ENCODE measurements at regions not wholly inside any gene's neighbourhood (a gene's known extent, or its start where the extent isn't known, plus 50 kb on each side); places are given as distances from the start of the nearest gene placed in this dataset.

DNA sequence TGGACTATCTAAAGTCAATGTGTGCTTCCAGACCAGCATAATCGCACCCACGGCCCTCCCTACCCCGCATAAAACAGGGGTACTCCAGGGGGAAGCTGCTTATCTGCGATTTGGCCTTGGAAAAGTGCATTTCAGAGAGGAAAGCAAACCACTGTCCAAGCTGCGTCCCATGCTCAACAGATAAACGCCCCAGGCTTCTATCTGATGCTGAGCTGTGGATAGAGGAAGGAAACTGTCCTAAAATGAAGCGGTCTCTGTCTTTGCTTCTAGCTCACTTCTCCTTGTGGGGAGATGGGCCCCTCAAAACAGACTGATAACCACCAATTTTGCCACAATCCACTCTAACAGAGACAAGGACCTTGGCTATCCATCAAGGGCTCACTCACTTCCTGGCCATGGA, 160.5 kb upstream of the TNRC6C start:
- CTCF ChIA-PET: interaction anchor here (1.1 kb wide), 1 partner anchor 57 kb away, joined by 3 read pairs; no protein-coding TSS in a partner anchor
- DNase-seq (no peak), ATAC-seq (ENCODE audit: low read depth) (no peak)
- Mint-ChIP-seq H3K9me3 (no peaks in the 10 kb centered on the region), H3K27ac (no peak overlapping the region), H3K4me1 (no peaks in the 10 kb centered on the region), H3K4me3 (no peak overlapping the region), H3K36me3 (ENCODE audit: low read depth) (no peaks in the 10 kb centered on the region), H3K27me3 (peaks cover 61% of the 10 kb centered on the region)
- TF ChIP-seq, protein P1, sequence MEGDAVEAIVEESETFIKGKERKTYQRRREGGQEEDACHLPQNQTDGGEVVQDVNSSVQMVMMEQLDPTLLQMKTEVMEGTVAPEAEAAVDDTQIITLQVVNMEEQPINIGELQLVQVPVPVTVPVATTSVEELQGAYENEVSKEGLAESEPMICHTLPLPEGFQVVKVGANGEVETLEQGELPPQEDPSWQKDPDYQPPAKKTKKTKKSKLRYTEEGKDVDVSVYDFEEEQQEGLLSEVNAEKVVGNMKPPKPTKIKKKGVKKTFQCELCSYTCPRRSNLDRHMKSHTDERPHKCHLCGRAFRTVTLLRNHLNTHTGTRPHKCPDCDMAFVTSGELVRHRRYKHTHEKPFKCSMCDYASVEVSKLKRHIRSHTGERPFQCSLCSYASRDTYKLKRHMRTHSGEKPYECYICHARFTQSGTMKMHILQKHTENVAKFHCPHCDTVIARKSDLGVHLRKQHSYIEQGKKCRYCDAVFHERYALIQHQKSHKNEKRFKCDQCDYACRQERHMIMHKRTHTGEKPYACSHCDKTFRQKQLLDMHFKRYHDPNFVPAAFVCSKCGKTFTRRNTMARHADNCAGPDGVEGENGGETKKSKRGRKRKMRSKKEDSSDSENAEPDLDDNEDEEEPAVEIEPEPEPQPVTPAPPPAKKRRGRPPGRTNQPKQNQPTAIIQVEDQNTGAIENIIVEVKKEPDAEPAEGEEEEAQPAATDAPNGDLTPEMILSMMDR (IDR thresholded peaks at IDR 0.05): no peak
- POLR2A ChIA-PET: no interaction called here
- intact Hi-C loops (cut with micrococcal nuclease): loop anchor here (10.0 kb wide), 1 partner anchor 67 kb away; no protein-coding TSS in a partner anchor

DNA sequence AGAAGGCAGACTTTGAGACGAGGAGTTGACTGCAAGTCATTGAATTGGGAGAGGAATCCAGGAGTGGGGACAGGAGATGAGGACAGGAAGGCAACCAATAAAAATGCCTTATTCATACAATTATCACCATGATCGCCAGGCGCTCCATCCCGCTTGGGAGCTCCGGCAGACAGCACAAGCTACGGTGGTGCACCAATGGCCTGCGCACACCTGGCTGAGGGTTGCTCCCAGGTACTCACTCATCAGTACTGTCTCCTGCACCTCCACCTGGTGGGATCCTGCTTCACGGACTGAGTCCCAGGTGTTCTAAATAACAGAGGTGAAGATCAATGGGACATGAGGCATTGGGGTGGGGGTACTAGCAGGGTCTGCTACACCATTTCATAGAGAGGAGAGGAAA, 160.0 kb upstream of the TNRC6C start:
- Mint-ChIP-seq H3K9me3 (no peaks in the 10 kb centered on the region), H3K4me3 (no peak overlapping the region), H3K27ac (no peak overlapping the region), H3K27me3 (peaks cover 58% of the 10 kb centered on the region), H3K4me1 (no peaks in the 10 kb centered on the region), H3K36me3 (ENCODE audit: low read depth) (no peaks in the 10 kb centered on the region)
- no peak for ATAC-seq (ENCODE audit: low read depth)
- ChIA-PET CTCF (interaction anchor here (1.1 kb wide), 1 partner anchor 57 kb away, joined by 3 read pairs; no protein-coding TSS in a partner anchor), POLR2A (no interaction called here)
- TF ChIP-seq, protein P1 (IDR thresholded peaks at IDR 0.05): no peak
- intact Hi-C loops (cut with micrococcal nuclease): loop anchor here (10.0 kb wide), 1 partner anchor 66 kb away; no protein-coding TSS in a partner anchor
- no peak for DNase-seq

DNA sequence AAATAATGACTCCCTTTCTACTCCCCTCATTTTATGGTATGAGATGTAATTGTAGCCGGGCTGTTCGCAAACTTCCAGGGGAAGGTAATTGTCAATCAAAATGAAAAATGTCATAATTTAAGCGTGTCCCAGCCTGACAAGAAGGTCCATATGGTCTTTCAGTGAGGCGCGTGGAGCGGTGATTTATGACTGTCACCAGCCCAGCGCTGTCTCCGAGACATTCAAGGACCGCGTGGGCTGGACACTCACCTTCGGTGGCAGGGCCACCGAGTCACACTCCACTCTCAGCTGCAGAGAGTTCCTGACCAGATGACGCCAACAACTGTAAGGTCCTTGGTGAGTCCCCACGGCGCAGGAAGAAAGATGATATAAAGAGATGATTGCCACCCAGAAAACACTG, 157.7 kb upstream of the TNRC6C start:
- CTCF ChIA-PET: no interaction called here
- Mint-ChIP-seq H3K4me3 (no peak overlapping the region), H3K27ac (no peak overlapping the region), H3K36me3 (ENCODE audit: low read depth) (no peaks in the 10 kb centered on the region), H3K4me1 (no peaks in the 10 kb centered on the region), H3K9me3 (no peaks in the 10 kb centered on the region), H3K27me3 (peaks cover 58% of the 10 kb centered on the region)
- ATAC-seq (ENCODE audit: low read depth) (no peak), DNase-seq (no peak)
- POLR2A ChIA-PET: no interaction called here
- intact Hi-C loops (cut with micrococcal nuclease): no loop called here
- TF ChIP-seq, protein P1 (IDR thresholded peaks at IDR 0.05): no peak

DNA sequence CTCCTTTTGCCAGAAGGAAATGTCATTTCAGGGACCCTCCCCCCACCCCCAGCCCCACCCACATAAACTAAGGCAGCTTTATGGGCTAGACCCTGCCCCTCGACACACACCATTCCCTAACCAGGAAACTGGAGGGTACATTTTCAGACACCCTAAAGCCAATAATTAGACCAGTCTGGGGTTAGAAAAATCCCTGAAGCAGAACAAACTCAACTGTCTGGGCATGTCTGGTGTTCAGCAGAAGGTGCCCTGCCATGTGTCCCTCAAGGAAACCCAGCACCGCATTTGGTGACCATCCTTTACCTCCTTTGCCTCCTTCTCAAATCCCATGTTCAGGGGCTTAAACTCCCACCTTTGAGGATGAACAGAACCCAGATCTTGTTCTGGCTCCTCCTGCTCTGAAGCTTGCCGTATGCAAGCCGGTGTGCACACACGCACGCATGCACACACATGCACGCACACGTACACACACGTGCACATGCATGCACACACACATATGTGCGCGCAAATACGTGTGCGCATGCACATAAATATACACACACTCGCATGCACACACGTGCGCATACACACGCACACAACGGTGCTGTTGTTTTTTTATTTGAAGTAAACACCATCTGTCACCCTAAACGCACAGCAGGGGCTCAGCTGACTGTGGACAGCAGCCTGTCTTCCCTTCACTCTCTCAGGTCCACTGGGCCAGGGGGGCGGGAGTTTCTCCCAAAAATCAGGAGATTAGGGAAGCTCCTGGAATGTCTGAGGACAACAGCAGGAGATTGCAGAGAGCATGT, 156.8 kb upstream of the TNRC6C start:
- no peaks in the 10 kb centered on the region for H3K4me1 Mint-ChIP-seq
- ATAC-seq (ENCODE audit: low read depth): no peak
- H3K27me3 Mint-ChIP-seq: peaks cover 55% of the 10 kb centered on the region
- DNase-seq: no peak
- POLR2A ChIA-PET: interaction anchor here (0.7 kb wide), 1 partner anchor 426 kb away, joined by 3 read pairs; no protein-coding TSS in a partner anchor
- CTCF ChIA-PET: no interaction called here
- H3K4me3 Mint-ChIP-seq: no peak overlapping the region
- peak overlapping the region; percentile 3 for H3K27ac Mint-ChIP-seq
- H3K36me3 Mint-ChIP-seq (ENCODE audit: low read depth): no peaks in the 10 kb centered on the region
- intact Hi-C loops (cut with micrococcal nuclease): no loop called here
- TF ChIP-seq, protein P1 (IDR thresholded peaks at IDR 0.05): no peak
- no peaks in the 10 kb centered on the region for H3K9me3 Mint-ChIP-seq

DNA sequence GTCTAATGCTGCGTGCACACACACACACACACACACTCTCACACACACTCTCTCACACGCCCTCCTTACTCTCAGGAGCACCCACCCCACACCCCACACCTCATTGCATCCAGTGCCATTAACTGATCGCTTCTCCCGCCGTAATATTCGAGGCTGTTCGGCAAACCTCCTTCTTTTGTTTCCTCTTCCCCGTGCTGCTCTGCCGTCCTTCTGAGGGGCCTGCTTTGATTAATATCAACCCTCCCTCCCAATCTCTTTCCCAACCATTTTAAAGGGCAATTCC, 156.2 kb upstream of the TNRC6C start:
- H3K27ac Mint-ChIP-seq: peak overlapping the region; percentile 3
- intact Hi-C loops (cut with micrococcal nuclease): no loop called here
- no peaks in the 10 kb centered on the region for H3K36me3 Mint-ChIP-seq (ENCODE audit: low read depth)
- ChIA-PET CTCF (no interaction called here), POLR2A (no interaction called here)
- ATAC-seq (ENCODE audit: low read depth): no peak
- no peaks in the 10 kb centered on the region for H3K9me3 Mint-ChIP-seq
- H3K4me1 Mint-ChIP-seq: no peaks in the 10 kb centered on the region
- no peak for DNase-seq
- H3K4me3 Mint-ChIP-seq: no peak overlapping the region
- peaks cover 51% of the 10 kb centered on the region for H3K27me3 Mint-ChIP-seq
- TF ChIP-seq, protein P1 (IDR thresholded peaks at IDR 0.05): no peak

Measured in activated B cell treated with CpG ODN at 0.5 μM for 24 hours (primary cell).